Fibroblast of lung (primary cell): ENCODE measurements at regions not wholly inside any gene's neighbourhood (a gene's known extent, or its start where the extent isn't known, plus 50 kb on each side); places are given as distances from the start of the nearest gene placed in this dataset.

Source experiments
- CTCF ChIP-seq, 2 donors: IDR thresholded peaks in 1 of 2; conservative IDR thresholded peaks in 1 of 2; 1 replicate in 1 of 2; 2 replicates in 1 of 2; pipeline ENCODE4 v1.5.1; 2011 to 2012; ENCODE audit warnings: low read length in 2 of 2, control low read depth in 1 of 2, inconsistent platforms in 1 of 2, low read depth in 1 of 2, mild to moderate bottlenecking in 1 of 2
- EZH2 ChIP-seq: IDR thresholded peaks from 2 replicates; pipeline ENCODE4 v1.5.1; 2012; ENCODE audit warnings: low read length, control low read depth, mild to moderate bottlenecking; ENCODE audit errors: missing control alignments

DNA sequence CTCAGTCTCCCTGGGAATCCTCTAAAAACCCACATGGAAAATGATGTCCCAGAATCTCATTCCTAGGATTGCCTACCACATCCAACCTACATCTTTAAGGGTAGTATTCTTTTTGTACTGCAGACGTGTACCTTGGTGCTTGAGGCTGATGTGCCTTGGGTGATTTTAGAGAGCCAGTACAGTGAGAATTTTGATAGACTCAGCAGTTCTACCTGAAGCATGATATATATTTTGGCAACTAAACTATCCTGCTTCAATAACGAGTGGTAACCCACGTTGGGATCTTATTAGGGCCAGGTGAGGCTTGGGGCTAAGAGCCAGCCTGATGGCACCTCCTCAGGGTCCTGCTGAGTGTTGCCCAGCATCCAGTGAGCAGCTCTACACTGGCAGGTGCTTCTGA lies 140.4 kb downstream of the ZNF518B start:
- TF ChIP-seq CTCF (conservative IDR thresholded peaks at IDR 0.05 in 1 of 2, IDR thresholded peaks at IDR 0.05 in 1 of 2; ENCODE audit: low read depth in 1 of 2, low read length in 2 of 2): no peak
- TF ChIP-seq EZH2: no peak
